ENCODE measurements at regions not wholly inside any gene's neighbourhood (a gene's known extent, or its start where the extent isn't known, plus 50 kb on each side); places are given as distances from the start of the nearest gene placed in this dataset.

DNA sequence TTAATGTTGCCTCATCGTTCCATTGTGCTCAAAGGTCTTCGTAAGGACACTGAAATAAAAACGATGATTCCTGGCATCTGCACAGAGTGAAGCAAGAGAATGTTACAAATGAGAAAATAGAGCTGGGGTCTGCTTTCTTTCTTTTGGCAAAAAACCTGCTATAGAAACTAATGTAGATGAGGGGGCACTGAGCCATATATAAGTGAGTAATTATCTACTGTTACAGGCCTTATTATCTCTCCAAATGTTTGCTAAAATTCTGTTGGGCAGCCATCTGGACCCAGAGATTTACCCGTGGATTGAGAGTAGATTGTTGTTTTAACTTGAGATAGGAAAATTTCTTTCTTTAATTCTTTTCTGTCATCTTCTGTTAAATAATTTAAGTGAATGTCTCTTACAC is 472.5 kb upstream of the PIK3C3 start:
- no peak overlapping the region for H3K4me3 ChIP-seq (ENCODE audit: low read depth, low read length)

DNA sequence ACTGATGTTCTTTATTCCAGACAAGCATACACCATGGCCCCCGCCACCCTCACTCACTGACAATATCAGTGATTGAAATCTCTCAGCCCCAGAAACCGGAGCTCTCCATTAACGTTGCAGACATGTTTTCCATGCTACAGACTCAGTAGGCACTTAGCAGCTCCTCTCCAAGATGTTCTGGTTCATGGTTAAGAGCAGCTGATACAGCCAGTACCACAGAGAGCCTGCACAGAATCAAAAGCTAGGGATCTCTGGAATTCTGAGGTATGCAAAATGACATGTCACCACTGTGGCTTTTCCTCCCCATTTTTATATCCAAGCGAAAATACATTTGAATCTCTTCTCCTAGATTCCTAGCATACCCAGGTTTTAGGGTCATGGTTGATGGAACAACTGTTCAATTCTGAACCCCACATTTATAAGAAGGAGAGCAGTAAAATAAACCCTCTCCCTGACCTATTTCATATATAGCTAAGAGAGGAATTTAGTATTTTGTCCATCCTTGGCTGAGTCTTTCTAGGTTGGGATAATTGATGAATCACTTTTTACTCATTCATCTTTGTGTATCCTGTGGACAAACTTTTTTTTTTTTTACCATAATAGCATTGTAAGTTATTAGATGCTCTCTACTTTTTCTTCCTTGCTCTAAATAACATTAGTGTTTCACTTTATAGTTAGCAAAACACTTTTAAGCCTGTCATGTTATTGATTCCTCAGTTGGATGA is 488.4 kb upstream of the PIK3C3 start:
- no peak overlapping the region for H3K4me3 ChIP-seq (ENCODE audit: low read depth, low read length)

DNA sequence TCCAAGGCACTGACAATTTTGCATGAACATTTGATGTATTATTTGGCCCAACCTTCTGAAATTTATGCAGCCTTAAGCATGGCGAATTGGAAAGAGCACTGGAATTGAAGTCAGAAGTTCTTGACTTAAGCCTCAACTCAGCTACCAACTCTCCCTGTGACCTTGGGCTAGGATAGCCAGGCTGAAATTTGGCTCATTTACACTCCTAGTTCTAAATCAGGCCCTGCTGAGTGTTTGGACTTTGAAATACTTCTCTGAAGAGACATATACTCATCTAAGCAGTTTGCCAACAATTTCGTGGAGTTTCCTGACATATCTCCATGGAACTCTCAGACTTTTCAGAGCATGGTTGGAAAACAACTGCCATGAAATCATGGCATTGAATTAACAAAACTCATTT is 489.6 kb upstream of the PIK3C3 start:
- H3K4me3 ChIP-seq (ENCODE audit: low read depth, low read length) = no peak overlapping the region

DNA sequence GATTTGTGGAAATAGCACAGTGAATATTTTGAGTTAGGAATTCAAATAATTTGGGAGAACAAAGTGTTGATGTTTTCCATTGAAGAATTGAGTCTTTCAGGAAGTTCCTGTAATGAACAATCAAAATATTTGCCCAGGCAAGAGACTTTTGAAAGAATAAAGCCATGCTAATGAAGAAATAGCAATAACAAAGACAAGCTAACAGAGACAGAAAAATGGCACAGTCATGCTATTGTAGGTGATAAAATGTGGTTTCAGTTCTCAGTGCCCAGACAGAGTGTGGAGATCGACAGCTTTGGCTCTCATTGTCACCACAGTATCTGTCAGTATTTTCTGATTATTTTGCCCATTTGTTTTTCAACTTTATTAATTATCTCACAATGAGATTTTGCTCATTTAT is 490.8 kb upstream of the PIK3C3 start:
- no peak overlapping the region for H3K4me3 ChIP-seq (ENCODE audit: low read depth, low read length)

DNA sequence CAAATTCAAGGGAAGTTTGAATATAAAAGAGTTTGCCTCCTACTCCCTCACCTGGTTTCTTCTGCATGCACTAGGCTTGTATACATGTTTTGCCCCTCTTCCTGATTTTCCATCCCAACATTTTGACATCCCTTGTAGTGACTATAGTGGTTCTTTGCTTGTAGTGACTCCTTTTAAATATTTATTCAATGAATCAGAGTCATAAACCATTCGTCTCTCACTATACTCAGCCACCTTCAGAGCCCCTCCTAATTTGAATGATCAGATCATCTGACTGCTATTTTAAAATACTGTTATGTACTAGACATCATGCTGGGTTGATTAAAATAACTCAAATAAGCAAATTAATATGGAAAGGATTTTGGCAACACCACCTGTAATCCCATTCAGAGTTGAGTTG is 492.1 kb upstream of the PIK3C3 start:
- H3K4me3 ChIP-seq (ENCODE audit: low read depth, low read length) = no peak overlapping the region

DNA sequence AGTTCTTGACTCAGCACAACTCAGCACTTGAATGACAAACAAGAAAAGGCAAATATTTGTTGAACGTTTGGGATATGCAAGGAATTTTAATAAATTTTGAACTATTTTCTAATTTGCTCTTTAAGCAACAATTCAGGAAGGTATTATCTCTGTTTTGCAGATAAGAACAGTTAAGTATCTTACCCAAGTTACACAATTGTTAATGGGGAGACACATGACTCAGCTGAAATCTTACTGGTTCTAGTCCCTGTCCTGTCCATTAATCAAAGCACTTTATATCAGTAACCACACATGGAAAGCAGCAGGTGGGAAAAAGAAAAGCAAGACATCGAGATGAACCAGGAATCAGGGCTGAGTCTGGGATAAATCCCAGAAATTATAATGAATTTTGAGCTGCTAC is 493.9 kb upstream of the PIK3C3 start:
- no peak overlapping the region for H3K4me3 ChIP-seq (ENCODE audit: low read depth, low read length)

DNA sequence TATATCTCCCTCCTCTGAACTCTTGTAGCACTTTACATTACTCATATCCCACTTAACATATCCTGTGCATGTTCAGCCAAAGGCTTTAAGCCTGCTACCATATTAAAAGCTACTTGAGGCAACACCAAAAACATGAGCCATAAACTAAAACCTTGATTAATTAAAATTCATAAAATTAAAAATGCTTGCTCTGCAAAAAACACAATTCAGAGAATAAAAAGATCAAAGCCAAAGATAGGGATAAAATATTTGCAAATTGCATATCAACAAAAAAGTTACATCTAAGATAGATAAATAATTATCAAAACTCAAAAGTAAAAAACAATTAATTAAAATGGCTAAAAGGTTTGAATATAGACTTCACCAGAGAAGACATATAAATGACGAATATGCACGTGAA is 495.4 kb upstream of the PIK3C3 start:
- H3K4me3 ChIP-seq (ENCODE audit: low read depth, low read length) = no peak overlapping the region

DNA sequence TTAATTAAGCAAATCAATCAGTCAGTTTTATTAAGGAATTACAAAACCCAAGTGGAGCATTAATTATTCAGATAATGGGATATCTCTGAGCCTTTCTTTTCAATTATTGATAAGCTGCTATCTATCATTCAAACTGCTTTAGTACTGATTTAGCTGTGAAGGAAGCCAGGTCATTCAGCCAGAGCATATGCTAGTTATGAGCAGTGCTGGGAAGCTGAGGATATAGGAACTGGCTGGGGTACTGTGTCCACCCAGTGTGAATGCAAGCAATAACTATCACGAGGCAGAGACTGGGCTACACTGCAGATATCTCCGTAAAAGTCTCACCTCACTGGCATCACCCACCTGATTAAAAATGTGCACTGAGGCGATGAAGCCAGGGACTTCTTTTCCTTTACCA is 496.7 kb upstream of the PIK3C3 start:
- H3K4me3 ChIP-seq (ENCODE audit: low read depth, low read length) = no peak overlapping the region

DNA sequence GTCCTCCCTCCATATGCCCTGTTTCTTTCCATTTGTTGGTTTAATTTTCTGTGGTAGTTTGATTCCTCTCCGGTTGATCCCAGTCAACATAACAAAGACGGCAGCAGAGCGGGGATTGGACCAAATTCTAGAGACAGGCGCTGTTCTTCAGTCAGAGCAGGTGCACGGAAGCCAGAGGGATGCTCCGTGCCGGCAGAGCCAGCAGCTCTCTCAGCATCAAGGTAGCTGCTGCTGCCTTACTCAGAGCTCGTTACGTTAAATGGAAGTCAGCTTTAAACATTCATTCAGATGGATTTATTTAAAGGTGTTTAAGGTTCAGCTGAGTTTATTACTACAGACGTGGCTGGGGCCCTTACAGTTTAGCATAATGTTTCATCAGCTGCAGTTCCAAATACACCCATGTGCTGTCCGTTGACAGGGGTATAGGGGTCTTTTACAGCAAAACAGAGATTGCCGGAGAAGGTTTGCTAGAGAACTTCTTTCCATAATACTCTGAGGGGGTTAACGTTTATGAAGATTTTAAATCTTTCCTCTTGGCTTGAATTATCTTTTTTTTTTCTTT is 497.2 kb upstream of the PIK3C3 start:
- H3K4me3 ChIP-seq (ENCODE audit: low read depth, low read length) = no peak overlapping the region

DNA sequence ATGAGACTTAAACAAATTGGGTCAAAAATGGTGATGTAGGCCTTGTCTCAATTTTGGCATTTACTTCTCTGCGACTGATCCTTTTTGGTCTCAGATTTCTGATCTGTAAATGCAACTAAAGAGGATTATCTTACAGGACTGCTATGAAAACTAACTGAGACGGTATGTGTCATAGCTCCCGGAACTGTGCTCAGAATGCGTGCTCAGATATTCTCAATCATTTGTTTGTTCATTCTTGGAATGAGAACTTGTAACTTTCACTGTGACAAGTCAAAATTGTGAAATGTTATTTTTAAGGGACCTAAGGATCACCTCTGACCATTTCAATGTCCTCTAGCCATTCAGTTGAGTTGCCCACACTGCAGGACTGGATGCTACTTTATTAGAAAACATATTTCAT is 498.2 kb upstream of the PIK3C3 start:
- H3K4me3 ChIP-seq (ENCODE audit: low read depth, low read length) = no peak overlapping the region

DNA sequence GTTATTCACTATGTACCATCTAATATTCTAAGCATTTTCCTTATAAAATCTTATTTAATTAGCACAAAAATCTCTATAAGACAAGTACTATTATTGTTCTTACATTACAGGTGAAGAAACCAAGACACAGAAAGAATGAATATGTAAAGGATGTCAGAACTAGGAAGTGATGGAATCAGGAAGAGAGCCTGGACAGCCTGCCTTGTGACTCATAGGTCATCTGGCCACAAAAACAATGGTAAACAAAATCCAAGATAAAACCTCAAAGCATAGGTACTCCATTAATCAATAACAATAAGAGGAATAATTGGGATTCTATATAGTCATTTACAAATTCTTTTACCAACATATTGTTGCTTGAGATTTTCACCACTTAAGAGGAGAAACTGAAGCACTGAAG is 505.4 kb upstream of the PIK3C3 start:
- H3K4me3 ChIP-seq (ENCODE audit: low read depth, low read length) = no peak overlapping the region

DNA sequence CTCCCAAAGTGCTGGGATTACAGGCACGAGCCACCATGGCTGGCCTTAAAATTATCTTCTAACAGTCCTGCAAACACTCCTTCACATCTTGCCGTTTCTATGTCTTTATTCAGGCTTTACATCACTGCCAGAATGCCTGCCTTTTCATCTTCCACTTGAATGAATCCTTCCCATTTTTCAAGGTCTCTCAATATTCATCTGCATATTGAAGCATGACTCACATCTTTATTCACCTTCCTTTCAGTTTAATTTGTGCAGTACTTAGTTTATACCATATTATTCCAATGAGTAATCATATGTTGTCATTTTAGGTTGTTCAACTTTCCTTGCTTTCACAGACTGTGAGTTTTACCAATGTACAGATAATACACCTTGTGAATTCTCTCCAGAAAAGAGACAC is 510.1 kb upstream of the PIK3C3 start:
- H3K4me3 ChIP-seq (ENCODE audit: low read depth, low read length) = no peak overlapping the region

DNA sequence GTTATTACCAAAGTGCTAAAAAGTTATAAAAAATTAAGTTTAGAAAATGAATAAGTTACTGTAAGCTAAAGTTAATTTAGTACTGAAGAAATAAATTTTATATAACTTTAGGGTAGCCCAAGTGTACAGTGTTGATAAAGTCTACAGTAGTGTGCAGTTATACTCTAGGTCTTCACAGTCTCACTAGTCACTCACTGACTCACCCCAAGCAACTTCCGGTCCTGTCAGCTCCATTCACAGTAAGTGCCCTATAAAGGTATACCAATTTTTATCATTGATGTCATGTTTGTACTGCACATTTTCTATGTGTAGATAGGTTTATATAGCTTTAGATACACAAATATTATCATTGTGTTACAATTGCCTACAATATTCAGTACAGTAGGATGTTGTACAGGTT is 518.3 kb upstream of the PIK3C3 start:
- H3K4me3 ChIP-seq (ENCODE audit: low read depth, low read length) = no peak overlapping the region

DNA sequence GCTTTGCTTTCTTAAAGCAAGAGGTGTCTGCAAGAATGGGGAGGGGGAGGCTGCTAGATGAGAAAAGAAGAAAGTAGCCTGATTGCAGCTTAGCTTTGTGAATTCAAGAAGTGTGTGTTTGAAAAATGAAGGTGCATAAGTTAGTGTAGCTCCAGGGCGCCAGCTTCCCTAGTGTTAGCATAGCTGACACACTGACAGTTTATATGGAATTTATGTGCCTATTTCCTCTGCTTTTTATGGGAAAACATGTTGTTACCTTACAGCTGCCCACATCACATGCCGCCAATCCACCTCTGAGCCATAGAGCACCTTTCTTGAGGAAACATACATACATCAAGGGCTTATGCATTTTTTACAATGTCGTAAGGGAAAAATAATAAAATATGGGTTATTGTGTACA is 536.4 kb upstream of the PIK3C3 start:
- no peak overlapping the region for H3K4me3 ChIP-seq (ENCODE audit: low read depth, low read length)

DNA sequence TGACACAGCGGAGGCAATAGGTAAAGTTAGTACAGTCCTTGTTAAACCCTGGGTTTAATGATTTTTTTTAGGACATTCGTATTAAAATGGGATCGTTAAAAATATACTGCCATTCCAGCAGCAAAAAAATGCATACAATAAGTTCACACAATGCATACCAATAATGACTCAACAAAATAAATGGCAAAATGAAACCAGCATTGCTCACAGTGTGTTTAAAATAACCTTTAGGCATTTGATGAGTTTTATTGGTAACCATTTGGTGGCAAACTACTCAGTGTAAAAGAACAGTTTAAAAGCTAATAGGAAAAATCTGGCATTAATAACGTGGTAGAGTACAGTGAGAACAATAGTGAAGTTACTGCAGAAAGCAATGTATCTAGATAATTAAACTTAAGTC is 539.0 kb upstream of the PIK3C3 start:
- no peak overlapping the region for H3K4me3 ChIP-seq (ENCODE audit: low read depth, low read length)

DNA sequence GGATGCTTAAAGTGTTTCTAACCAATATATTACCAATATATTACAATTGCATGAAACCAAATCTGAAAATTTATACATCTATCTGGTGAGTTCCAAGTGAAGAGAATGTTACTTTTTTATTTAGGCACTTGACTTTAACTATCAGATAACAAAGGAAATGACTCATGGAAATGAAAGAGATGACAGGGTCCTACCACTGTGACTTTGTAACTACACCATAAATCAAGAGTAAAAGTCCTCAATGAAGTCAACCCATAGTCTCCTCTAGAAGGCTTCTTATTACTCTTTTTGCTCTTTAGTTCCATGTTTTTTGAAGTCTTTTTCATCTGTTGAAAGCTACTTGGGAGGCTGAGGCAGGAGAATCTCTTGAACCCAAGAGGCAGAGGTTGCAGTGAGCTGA is 545.0 kb upstream of the PIK3C3 start:
- H3K4me3 ChIP-seq (ENCODE audit: low read depth, low read length) = no peak overlapping the region

DNA sequence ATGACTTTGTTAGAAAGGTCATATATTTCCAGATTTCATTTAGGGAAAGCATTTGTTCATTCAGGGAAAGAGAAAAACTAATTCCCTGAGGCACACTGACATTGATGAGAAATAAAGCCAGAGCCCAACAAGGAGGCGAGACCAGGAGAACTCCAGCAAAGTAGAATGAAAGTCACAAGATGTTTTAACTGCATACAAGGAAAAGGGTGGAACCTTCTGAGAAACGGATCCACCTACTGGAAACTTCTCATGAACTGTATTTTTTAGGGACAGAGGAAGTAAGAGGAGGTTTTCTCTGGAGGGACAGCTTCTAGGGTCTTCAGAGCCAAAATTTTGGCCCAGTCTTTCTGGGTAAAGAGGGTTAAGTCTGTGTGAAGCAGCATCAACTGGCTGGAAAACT is 548.2 kb upstream of the PIK3C3 start:
- no peak overlapping the region for H3K4me3 ChIP-seq (ENCODE audit: low read depth, low read length)

DNA sequence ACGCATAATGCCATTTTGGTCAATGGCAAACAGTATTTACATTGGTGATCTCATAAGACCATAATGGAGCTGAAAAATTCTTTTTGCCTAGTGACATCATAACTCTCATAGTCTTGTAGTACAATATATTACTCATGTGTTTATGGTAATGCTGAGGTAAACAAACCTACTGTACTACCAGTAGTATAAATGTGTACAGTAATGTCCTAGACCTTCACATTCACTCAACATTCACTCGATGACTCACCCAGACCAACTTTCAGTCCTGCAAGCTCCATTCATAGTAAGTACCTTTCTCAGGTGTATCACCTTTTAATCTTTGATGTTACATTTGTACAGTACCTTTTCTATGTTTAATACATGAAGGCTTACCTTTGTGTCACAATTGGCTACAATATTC is 558.2 kb upstream of the PIK3C3 start:
- no peak overlapping the region for H3K4me3 ChIP-seq (ENCODE audit: low read depth, low read length)

DNA sequence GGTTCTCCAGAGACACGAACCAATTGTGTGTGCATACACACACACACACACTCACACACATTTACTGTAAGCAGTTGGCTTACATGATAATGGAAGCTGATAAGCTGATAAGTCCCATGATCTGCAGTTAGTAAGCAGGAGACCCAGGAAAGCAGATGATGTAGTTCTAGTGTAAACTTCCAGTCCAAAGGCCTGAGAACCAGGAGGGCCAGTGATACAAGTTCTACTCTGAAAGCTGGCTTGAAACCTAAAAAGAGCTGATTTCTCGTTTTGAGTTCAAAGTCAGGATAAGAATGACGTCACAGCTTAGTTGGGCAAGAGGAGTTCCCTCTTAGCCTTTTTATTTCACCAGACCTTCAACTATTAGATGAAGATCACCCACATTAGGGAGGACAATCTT is 558.8 kb upstream of the PIK3C3 start:
- no peak overlapping the region for H3K4me3 ChIP-seq (ENCODE audit: low read depth, low read length)

DNA sequence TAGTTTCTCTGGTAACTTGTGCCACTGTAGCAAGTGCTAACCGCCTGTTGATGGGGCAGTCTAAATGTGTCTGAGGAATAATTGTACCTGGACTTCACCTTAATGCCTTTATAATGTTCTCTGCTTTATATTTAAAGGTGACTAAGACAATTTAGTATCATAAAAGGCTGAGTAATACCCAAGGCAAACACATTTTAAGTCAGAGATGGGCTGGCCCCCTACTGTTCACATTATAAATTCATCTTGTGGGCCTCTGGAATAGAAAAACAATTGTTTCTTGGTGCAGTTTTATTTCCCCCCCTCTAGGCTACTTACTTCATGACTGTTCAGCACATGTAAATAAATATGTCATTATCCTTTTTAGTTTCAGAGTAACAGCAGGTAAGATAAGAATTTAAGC is 559.3 kb upstream of the PIK3C3 start:
- H3K4me3 ChIP-seq (ENCODE audit: low read depth, low read length) = no peak overlapping the region

DNA sequence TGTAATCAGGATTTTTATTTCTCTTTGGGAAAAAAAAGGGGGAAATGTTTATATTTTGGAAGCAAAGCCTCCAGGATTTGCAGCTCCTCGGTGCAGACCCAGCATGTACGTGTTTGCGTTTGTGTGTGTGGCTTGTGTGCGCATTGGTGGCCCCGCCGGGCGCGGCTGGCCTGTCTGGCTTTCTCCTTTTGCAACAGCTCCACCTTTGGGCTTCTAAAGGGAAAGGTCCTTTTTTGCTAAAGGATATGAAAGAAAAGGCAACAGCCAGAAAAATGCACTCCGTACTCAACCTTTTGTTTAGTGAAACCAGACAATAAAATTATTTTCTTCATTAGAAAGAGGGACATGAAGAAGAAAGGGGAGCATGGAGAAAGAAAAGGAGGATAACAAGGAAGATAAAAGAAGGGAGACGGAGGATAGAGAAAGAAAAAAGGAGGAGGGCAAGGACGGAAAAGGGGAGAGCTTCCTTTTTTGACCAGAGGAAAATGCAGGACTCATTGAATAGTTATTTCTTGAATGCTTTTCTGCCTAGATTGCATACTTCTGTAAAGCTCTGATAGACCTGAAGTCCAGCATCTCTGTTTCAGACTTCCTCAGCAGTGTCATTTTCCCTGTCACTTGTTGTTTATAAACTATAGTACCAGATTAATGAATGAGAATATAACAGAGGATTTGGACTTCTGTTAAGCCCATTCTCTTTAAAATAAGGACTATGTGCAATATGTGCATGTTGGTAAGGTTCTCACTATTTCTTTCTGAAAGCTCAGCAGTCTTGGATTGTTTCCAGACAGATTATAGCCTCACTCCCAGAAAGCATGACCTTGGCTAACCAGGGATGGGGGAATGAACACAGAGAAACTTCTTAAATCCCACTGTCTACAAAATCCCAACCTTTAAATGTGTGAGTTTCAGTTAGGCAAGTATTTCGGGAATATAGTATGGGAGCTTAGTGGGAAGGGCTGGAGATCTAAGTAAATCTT is 563.1 kb upstream of the PIK3C3 start:
- H3K4me3 ChIP-seq (ENCODE audit: low read depth, low read length) = no peak overlapping the region

DNA sequence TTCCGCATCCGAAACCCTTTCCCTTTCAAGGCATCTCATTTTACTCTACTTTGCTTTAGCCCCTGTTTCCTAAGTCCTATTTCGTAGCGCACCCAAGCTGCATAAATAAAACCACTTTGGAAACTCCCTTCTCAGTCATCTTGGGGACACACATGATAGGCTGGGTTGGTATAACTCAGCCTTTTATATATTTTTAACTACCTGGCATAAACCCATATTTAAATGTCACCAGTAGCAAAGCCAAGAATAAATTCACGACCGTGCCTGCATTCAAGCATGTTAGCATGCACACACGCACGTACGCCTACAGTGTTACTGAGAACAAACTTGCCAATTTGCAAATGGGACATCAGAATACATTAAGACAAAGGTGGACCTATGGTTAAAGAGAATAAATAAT is 564.7 kb upstream of the PIK3C3 start:
- H3K4me3 ChIP-seq (ENCODE audit: low read depth, low read length) = no peak overlapping the region
